Sciatic nerve (tissue), 2 donors: ENCODE measurements at regions not wholly inside any gene's neighbourhood (a gene's known extent, or its start where the extent isn't known, plus 50 kb on each side); places are given as distances from the start of the nearest gene placed in this dataset.
"Not testable (repeated sequence)": the region's sequence is repeated elsewhere in the genome, so short reads cannot be mapped to it uniquely, and the experiment has no call there.

Experiments
- ATAC-seq: fragments of 200-7000 bp; cut with Tn5 transposase; one replicate; pipeline ENCODE4 v1.9.1; 2020; ENCODE audit warnings: mild to moderate bottlenecking, moderate library complexity
- DNase-seq: peaks from one replicate; pipeline ENCODE4 v3.0.0-alpha.2; 2020; ENCODE audit warnings: low spot score
- intact Hi-C: fragments of 100-400 bp; cut with DNase I; formaldehyde crosslinking; loops from one replicate; pipeline ENCODE4 v1.14.2; 2022
- donor health status: DM: no; HTN: no; CAD: no.
- donor health status: DM: no; HTN: no; CAD: no.

DNA sequence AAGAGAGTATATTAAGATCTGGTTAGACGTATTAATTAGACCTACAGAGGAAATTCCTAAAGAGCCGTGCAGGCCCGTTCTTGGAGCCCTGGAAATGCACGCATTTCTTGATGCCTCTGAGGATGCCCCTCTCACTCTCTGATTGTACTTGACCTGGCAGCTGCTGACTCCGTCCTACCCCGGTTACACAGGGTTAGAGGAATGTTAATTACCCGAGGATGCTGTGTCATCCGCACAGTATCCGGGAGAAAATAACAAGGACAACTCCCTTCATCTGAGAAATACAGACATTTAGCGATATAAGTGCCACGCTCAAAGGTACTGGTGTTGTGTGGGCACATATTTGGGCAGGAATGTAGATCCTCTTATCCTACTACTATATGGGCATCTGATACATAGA, 404.6 kb upstream of the FAT1 start:
- ATAC-seq, result no peak
- intact Hi-C loops, result no loop called here
- no peak for DNase-seq

DNA sequence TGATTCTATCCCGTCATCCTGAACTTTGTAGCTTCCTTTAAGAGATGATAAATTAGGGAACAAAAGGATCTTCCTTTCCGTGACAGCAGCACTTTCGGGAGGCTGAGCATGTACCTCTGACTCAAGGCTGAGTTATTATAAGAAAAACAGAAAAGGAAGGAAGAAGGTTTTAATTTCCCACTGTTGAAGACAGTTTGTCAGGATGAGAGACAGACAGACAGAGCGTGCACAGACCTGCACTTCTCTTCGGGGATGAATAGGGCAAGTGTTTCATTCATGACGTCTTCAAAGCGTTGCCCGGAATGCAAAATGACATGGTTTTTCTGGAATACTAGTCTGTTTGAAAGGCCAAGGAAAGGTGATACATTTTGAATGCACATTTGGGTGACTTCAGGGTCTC, 405.3 kb upstream of the FAT1 start:
- intact Hi-C loops, result no loop called here
- DNase-seq (no peak), ATAC-seq (no peak)

DNA sequence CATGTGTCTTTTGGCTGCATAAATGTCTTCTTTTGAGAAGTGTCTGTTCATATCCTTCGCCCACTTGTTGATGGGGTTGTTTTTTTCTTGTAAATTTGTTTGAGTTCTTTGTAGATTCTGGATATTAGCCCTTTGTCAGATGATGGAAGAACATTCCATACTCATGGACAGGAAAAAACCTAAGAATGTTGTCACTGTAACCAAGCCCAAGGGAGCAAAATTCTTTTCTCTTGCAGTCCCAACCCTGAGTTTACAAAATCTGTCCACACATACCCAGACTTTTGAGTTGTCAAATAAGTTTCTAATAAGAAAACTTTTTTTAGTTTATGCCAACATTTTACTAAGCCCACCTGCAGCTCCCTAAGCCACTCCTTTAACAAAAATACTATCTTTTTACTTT, 408.2 kb upstream of the FAT1 start:
- DNase-seq, ATAC-seq, intact Hi-C loops: not testable (repeated sequence)

DNA sequence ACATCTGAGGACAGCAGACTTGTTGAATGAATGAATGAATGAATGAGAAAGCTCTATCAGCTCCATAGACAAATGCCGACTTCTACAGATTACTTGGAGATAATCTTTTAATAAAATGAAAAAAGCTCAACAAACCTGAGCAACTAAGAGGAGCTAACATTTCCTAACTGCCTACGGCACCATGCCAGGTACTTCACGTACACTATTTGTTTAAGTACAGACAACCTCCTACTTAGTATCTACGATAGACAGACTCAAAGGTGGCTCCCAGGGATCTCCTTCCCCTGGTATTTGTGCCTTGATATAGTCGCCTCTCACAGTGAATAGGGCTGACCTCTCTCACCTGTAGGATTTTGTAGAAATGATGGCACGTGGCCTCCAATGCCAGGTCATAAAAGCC, 412.2 kb upstream of the FAT1 start:
- ATAC-seq, result no peak
- intact Hi-C loops, result no loop called here
- DNase-seq, result no peak

DNA sequence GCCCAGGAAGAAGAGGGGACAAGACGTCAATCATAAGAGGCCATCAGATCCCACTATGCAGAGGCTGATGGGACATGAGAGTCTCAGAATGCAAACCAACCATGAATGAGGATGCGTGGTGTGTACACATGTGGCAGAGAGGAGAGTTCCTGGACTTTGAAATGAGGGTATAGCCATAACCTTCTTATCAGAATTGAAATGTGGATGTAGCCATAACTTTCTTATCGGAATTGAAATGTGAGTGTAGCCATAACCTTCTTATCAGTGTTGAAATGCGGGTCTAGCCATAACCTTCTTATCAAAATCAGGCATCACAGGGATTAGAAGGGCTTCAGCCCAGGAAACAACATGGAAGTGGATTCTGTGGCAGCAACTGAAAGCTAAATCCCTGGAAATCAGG, 415.5 kb upstream of the FAT1 start:
- intact Hi-C loops, result no loop called here
- DNase-seq, result no peak
- no peak for ATAC-seq

DNA sequence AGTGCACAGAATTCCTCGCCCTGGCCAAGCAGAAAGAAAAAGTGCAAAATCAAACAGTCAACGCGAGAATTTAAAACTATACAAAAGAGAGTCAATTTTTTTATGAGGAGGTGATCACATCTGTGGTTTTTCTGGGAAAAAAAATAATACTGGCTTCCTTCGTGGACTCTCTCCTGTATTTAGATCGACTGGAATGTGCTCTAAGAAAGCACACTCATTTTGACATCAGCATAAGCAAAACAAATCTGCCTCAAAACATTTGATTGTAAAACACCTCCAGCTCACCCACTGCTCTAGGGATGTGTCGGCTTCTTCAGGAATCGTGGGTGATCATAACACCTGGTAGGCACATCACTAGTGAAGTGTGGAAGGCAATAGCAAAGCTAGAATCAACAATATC, 417.4 kb upstream of the FAT1 start:
- ATAC-seq, result no peak
- DNase-seq, result no peak
- intact Hi-C loops, result no loop called here

DNA sequence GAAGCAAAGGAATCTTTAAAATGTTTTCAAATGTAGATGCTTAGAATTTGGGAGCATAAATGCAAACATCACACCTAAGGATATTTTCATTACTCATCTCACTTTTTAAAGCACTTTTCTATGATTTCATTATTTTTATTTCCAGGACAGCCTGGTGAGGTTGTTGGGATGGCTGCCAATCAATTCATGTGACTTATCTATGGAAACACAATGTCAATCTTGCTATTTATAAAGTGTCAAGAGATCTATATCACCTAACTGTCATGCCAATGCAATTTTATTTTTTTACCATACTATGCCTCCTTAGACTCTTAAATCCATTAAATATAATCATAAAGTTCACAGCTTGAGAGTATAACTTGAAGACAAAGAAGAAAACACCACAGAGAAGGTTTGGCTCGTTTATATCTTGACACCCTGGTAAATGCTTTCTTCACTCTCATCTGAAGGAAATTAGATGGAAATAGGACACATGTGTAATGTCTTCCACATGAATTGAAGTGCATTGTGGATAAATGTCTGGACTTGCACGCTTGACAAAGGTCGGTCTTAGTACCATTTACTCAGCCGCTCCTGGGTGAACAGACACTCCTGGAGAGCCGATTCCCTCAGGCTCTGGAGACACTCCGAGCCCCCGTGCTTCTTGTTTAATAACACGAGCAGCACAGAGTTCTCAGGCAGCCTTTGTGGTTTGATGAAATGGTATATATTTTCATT, 425.7 kb upstream of the FAT1 start:
- ATAC-seq (no peak), DNase-seq (no peak)
- intact Hi-C loops, result no loop called here

DNA sequence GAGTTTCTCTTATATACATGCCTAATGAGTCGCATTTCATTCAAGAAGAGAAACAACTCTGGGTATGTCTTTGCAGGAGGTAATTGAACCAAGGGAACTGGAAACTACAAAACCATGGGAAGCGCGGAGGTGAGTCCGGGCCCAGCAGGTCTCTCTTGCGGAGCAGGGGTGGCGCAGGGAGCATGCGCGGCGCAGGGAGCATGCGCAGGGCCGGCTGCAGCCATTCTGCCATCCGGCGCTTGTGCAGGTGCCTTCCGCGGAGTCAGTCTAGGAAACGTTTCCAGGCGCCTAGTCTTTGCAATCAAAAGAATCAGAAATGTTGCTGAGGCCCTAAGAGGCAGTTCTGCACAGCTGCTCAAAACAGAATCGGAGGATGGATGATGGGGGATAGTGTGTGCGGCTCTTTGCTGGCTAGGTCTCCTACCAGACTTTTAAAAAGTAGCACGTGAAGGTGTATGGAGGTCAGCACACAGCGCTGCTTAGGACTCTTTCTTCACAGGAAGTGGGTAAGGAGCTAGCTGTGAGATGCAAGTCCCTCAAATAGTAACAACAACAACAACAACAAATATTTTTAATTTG, 433.8 kb upstream of the FAT1 start:
- intact Hi-C loops, result no loop called here
- DNase-seq (no peak), ATAC-seq (no peak)

DNA sequence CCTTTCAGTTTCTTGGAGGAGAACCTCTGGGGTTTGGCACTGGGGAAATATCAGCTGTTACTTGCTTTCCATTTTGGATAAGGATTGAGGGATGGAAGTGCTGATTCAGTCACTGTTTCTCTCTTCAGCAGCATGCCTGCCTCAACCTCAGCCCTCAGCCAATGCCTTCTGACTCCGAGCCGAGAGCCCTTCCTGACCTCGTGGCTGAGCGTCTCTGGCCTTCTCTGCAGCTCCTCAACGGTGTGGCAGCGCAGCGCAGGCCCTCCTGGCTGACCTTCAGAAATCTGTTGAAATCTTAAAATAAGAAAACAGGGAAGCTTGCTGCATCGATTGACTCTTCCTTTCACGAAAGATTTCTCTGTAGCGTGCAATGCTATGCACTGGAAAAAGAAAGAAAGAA, 434.3 kb upstream of the FAT1 start:
- ATAC-seq (peak; percentile 95), DNase-seq (peak; percentile 62)
- intact Hi-C loops, result no loop called here

DNA sequence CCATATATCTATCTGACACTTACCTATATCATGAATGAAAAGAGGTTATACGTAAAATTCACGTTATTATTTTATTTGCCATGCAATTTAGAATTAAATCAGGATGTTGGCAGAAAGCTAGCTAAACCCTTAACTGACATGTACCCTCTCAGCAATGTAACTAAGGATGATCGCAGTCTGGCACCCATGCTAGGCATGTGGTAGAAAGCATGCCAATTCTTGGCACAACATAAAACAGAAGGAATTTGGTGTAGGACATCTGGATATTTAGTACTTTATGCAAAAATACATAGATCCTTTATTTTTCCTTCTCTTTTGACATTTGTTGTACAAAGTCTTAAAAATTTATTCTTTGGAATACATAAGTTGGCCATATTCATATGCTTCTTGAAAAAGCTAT, 436.8 kb upstream of the FAT1 start:
- DNase-seq, result no peak
- ATAC-seq, result no peak
- intact Hi-C loops, result no loop called here

DNA sequence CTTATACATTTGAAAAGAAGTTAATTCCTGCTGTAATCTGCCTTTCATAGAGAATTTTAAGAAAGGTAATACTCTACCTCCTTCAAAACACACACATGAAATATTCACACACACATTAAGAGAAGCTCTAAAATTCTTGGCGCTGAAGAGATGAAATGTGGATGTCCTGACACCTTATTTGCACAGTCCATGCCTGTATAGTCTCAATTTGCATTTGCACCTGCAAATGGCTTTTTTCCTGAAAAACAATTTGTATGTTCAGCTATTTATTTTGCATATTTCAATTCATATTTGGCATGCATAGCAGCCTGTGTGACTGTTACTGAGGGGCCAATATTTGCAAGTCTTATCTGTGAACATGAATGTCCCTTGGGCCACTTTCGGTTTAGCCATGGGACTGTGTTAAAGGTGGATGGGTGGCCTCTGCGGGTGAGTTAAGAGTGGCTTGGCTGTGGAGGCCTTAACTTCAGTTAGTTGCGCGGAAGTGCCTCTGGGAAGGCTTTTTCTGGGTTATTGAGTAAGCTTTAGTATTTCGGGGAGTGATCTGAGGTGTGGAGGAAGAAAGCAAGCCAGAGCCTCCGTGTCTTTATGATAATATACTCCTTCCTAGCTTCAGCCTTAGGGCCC, 443.3 kb upstream of the FAT1 start:
- no peak for DNase-seq
- intact Hi-C loops, result no loop called here
- ATAC-seq, result no peak

DNA sequence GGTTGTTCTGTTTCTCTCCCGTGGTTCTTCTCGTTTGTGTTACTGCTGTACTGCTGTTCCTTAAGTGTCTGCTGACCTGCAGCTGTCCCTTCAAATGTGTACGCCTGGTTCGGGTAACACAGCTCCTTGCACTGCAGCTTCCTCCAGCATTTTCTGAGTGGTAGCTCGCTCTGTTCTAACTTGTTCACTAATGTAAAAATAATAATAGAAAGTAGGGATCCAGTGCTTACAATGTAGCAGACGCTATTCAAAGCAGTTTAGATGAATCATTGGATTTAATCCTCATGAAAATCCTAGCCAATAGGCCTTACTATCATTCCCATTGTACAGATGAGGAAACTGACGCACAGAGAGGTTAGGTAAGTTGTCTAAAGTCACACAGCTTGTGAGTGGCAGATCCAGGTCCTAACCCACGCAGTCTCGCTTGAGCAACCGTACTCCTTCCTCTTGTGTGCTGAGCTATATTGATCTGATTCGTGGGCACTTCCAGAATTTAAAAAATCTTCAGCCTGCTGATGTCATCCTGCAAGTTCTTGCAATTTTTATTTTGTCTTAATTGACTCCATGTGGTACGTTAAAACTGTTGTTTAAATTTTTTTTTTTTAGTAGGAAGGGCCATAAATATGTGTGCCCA, 448.2 kb upstream of the FAT1 start:
- intact Hi-C loops, result no loop called here
- DNase-seq (no peak), ATAC-seq (no peak)

DNA sequence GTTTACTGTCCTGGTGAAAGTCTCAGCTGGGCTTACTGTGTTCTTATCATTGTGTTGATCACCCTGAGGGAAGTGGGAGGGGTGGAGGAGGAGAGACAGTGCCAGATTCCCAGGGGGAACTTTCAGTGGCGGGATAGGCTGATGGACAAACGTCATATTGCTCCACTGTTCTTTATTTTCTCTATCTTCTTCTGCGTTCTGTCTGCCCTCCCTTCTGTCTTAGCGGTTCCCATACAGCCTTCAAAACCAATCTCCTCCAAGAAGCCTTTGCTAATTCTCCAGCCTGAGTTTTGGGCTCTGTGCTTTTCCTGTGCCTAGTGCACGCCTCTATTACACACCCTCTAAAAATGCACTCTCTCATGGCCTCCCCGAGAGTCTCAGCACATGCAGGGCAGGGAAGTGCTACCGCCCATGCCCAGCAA, 448.7 kb upstream of the FAT1 start:
- ATAC-seq, result peak; percentile 44
- no peak for DNase-seq
- intact Hi-C loops, result no loop called here

DNA sequence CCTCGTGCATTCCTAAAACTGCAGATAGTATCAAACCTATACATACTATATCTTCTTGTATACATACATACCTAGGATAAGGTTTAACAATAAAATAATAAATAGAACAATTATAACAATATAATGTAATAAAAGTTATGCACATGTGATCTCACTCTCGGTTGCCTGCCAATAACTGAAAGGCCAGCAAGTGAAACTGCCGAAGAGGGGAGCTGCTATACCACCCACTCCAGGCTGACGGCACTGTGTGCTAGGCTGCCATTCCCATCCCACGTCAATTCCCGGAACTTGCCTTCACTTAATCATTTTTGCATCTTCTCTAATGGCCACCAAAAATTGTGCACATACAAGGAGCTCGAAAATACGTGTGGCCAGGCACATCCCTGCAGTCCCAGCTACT, 451.1 kb upstream of the FAT1 start:
- DNase-seq (no peak), ATAC-seq (no peak)
- intact Hi-C loops, result no loop called here

DNA sequence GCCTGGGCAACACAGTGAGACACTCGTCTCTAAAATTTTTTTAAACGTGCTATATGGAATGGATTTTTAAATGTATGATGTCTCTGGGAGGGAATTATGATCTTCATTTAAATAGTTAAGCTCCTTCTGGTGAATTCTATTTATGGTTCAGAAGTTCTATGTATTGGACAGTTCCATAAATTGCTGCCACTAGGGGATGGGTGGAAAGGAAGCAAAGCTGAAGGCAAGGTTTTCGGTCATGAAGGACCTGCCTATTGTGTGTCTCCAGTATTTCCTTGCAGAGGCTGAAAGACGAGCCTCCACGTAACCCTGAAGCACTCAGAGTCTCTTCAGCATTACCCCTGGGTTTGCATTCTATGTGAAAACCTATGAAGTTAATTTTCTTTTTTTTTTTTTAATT, 451.5 kb upstream of the FAT1 start:
- ATAC-seq (no peak), DNase-seq (no peak)
- intact Hi-C loops, result no loop called here

DNA sequence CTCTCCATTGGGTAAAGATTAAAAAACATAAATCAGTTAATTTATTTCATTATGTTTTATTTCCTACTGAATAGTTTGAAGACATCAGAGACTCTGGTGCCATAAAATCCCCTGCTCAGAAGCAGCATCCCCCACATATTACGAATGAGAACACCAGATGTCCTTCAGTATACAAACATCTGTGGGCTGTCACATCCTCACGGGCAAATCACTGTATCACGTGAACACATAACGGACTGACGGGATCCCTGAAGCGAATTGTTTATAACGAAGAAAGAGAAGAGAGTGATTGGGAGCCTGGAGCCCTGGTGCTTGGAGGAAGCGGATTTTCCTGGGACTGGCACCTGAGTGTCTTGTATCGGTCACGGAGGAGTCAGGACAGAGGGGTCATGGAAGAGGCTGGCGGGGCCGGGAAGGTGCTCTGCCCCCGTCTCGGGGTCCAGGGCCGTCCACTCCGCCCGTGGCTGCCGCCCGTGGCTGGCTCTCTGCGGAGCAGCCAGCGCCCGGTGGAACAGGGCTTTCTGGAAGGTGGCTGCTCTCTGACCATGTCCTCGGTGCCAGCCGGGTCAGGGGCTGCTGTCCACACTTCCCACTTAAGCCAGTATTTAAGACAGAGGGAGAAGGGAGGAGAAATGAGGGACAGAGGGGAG, 452.7 kb upstream of the FAT1 start:
- intact Hi-C loops, result no loop called here
- peak; percentile 23 for ATAC-seq
- DNase-seq, result no peak

DNA sequence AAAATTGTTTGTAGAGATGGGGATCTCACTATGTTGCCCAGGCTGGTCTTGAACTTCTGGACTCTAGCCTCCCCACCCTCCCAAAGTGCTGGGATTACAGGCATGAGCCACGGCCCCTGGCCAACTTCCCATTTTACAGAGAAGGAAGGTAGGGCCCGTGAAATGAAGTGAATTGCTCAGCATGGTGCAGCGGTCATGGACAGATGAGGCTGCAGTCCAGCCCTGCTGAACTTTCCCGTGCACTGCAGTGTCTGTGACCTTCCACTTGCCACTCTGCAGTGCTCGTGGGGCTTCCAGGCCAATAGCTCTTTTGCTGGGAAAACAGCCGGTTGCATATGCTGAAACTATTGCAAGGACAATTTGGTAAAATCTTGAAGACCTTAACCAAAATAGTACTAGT, 454.4 kb upstream of the FAT1 start:
- no peak for DNase-seq
- intact Hi-C loops, result no loop called here
- ATAC-seq, result no peak

DNA sequence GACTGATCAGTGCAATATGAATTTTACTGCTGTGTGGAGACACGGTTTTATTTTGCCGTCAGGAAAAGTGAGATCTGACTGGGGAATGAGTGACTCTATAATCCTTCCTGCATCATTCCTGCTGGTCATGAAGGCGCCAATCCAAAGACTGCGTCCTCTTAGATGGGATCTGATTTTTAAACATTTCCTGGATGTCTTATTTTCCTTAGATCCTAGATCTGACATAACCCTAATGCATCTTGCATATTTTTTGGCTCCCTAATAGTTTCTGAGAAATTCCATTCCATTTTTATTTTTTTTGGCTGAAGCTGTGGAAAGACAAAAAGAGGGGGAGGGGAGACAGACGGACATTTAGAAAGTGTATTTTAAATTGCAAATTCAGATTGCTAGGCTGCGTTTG, 454.9 kb upstream of the FAT1 start:
- ATAC-seq, result no peak
- no peak for DNase-seq
- intact Hi-C loops, result no loop called here

DNA sequence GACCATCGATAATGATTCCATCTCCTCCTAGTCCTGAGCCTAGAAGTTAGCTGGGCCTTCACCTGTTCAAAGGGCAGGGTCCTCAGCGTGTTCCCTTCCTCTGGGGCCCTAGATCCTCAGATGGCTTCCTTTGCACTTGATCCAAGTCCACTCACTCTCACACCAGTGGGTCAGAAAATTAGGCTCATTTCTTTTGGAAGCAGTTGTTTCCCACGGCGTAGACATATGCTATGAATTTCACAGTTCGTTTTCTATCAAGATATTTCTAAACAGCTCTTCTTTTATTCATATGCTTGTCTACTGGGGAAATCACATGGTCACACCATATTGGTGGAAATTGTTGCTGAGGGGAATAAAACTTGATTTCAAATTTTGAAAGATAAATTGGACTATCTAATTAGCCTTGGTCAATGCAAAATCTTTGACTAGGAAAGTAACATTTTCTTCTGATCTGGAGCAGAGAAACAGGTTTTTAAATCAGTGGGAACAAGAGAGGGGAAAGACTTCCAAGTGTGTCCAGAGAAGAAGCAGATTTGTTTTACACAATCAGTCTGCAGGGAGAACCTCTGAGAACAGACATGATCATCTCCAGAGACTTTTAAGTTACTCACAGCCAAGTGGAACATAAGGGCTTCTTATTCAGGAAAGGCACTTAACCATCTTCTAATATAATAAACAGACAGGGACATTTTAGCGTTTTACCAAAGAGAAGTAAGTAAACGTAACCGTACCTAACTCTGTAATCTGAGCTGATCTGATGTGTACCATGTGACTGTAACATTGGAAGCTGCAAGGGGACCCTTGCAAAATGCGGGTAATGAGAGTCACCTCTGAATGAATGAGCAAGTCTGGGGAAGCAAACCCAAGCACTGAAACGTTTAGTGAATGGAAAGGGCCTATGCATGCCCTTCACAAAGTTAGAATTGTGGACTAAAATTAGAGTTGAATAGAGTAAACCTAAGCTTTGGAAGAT, 455.7 kb upstream of the FAT1 start:
- ATAC-seq, result peak; percentile 79
- no peak for DNase-seq
- intact Hi-C loops, result no loop called here
